ENCODE measurements at regions not wholly inside any gene's neighbourhood (a gene's known extent, or its start where the extent isn't known, plus 50 kb on each side); places are given as distances from the start of the nearest gene placed in this dataset.

GRCh38 chr14:97532052-97532451 lies 734.9 kb downstream of the VRK1 start:
- no peak for DNase-seq (ENCODE audit: low read depth)
- TF ChIP-seq CTCF (IDR thresholded peaks at IDR 0.05; ENCODE audit: control insufficient read depth, insufficient read depth, low read depth, low read length, missing control alignments), result no peak
- H3K4me3 ChIP-seq (ENCODE audit: control insufficient read depth, low read depth, low read length), result no peak overlapping the region

- no peak overlapping the region for H3K4me3 ChIP-seq (ENCODE audit: control insufficient read depth, low read depth, low read length)
- no peak for TF ChIP-seq CTCF (IDR thresholded peaks at IDR 0.05; ENCODE audit: control insufficient read depth, insufficient read depth, low read depth, low read length, missing control alignments)
- no peak for DNase-seq (ENCODE audit: low read depth)
These were observed 739.2 kb downstream of the VRK1 start for GRCh38 chr14:97536421-97536820.

GRCh38 chr14:97538749-97539410 lies 741.7 kb downstream of the VRK1 start:
- TF ChIP-seq CTCF (IDR thresholded peaks at IDR 0.05; ENCODE audit: control insufficient read depth, insufficient read depth, low read depth, low read length, missing control alignments), result no peak
- H3K4me3 ChIP-seq (ENCODE audit: control insufficient read depth, low read depth, low read length), result no peak overlapping the region
- DNase-seq (ENCODE audit: low read depth), result no peak

GRCh38 chr14:97539411-97539795 lies 742.2 kb downstream of the VRK1 start:
- DNase-seq (ENCODE audit: low read depth), result no peak
- TF ChIP-seq CTCF (IDR thresholded peaks at IDR 0.05; ENCODE audit: control insufficient read depth, insufficient read depth, low read depth, low read length, missing control alignments), result no peak
- no peak overlapping the region for H3K4me3 ChIP-seq (ENCODE audit: control insufficient read depth, low read depth, low read length)

GRCh38 chr14:97539884-97540283 lies 742.7 kb downstream of the VRK1 start:
- TF ChIP-seq CTCF (IDR thresholded peaks at IDR 0.05; ENCODE audit: control insufficient read depth, insufficient read depth, low read depth, low read length, missing control alignments), result no peak
- no peak for DNase-seq (ENCODE audit: low read depth)
- H3K4me3 ChIP-seq (ENCODE audit: control insufficient read depth, low read depth, low read length), result no peak overlapping the region

GRCh38 chr14:97543221-97543620 lies 746.0 kb downstream of the VRK1 start:
- no peak for DNase-seq (ENCODE audit: low read depth)
- no peak overlapping the region for H3K4me3 ChIP-seq (ENCODE audit: control insufficient read depth, low read depth, low read length)
- no peak for TF ChIP-seq CTCF (IDR thresholded peaks at IDR 0.05; ENCODE audit: control insufficient read depth, insufficient read depth, low read depth, low read length, missing control alignments)

GRCh38 chr14:97543816-97544215 lies 746.6 kb downstream of the VRK1 start:
- no peak for TF ChIP-seq CTCF (IDR thresholded peaks at IDR 0.05; ENCODE audit: control insufficient read depth, insufficient read depth, low read depth, low read length, missing control alignments)
- H3K4me3 ChIP-seq (ENCODE audit: control insufficient read depth, low read depth, low read length), result no peak overlapping the region
- DNase-seq (ENCODE audit: low read depth), result no peak

Data from AG09309 (cell line).